Endothelial cell of umbilical vein (primary cell): ENCODE measurements at regions not wholly inside any gene's neighbourhood (a gene's known extent, or its start where the extent isn't known, plus 50 kb on each side); places are given as distances from the start of the nearest gene placed in this dataset.

Experiments
- BruUV-seq: library from RNA; stranded (reverse); fragments of 400-500 nt; replicated peaks from 2 replicates; lab custom pipeline; 2021; lab: Mats Ljungman, UMichigan
- CTCF ChIA-PET: fragments of 300-600, 350-600 bp; sonication (Branson Sonifier 250); formaldehyde crosslinking; loops from one replicate; lab custom pipeline; 2021; ENCODE audit warnings: antibody characterized with exemption, inconsistent platforms; lab: Charles Lee
- POLR2A ChIA-PET: fragments of 300-600, 350-600 bp; sonication (Branson Sonifier 250); formaldehyde crosslinking; loops from one replicate; lab custom pipeline; 2021; ENCODE audit warnings: antibody characterized with exemption, inconsistent platforms; lab: Charles Lee
- DNase-seq: peaks from one replicate; pipeline ENCODE4 v3.0.0-alpha.2; 2011; ENCODE audit warnings: low read depth, low spot score
- FAIRE-seq: peaks from 2 replicates; lab custom pipeline; 2011; peaks lifted over from hg19 to GRCh38; lab: Jason Lieb, UNC
- H2AFZ ChIP-seq: 2 replicates; pipeline ENCODE4 v1.6.0; 2012; ENCODE audit warnings: low read depth, low read length, control low read depth, inconsistent platforms
- H3K27ac ChIP-seq: 2 replicates; pipeline ENCODE4 v1.5.1; 2011; ENCODE audit warnings: low read depth, mild to moderate bottlenecking, control low read depth, low read length, moderate library complexity; ENCODE audit not compliant: insufficient read depth
- H3K27me3 ChIP-seq, 2 experiments: 2 replicates each; pipeline versions ENCODE4 v1.6.0 to v1.6.1; 2011; ENCODE audit warnings: low read length in 2 of 2, mixed read lengths in 1 of 2; ENCODE audit not compliant: control insufficient read depth in 2 of 2, insufficient read depth in 2 of 2
- H3K36me3 ChIP-seq, 2 experiments: 2 replicates in 1 of 2; 3 replicates in 1 of 2; pipeline ENCODE4 v1.5.1; 2011; ENCODE audit warnings: low read length in 2 of 2, mild to moderate bottlenecking in 1 of 2, moderate library complexity in 1 of 2; ENCODE audit not compliant: control insufficient read depth in 2 of 2, insufficient read depth in 2 of 2; ENCODE audit errors: extremely low read depth in 1 of 2
- H3K4me1 ChIP-seq: 3 replicates; pipeline ENCODE4 v1.5.1; 2011; ENCODE audit warnings: mild to moderate bottlenecking, low read length; ENCODE audit not compliant: control insufficient read depth, insufficient read depth; ENCODE audit errors: extremely low read depth
- H3K4me2 ChIP-seq: 2 replicates; pipeline ENCODE4 v1.6.1; 2011; ENCODE audit warnings: low read length, control low read depth, mixed read lengths; ENCODE audit not compliant: insufficient read depth
- H3K4me3 ChIP-seq, 3 experiments: fragments of 200-600 bp in 1 of 3; sonication (generic), shearing (Covaris generic) in 1 of 3; replicated peaks in 1 of 3; 2 replicates each; pipeline ENCODE4 v1.5.1; 2011 to 2016; ENCODE audit warnings: control low read depth in 3 of 3, low read length in 3 of 3, mild to moderate bottlenecking in 2 of 3, inconsistent platforms in 1 of 3, low read depth in 1 of 3, moderate library complexity in 1 of 3; ENCODE audit not compliant: insufficient read depth in 1 of 3
- H3K79me2 ChIP-seq: 2 replicates; pipeline ENCODE4 v1.6.0; 2012; ENCODE audit warnings: low read length, inconsistent platforms; ENCODE audit not compliant: control insufficient read depth, insufficient read depth
- H3K9ac ChIP-seq: replicated peaks from 2 replicates; pipeline ENCODE3; 2011; ENCODE audit warnings: low read length, control low read depth; ENCODE audit not compliant: insufficient read depth; ENCODE audit errors: extremely low read depth
- H3K9me1 ChIP-seq: replicated peaks from 3 replicates; pipeline ENCODE4 v1.6.0; 2011; ENCODE audit warnings: mild to moderate bottlenecking, low read length; ENCODE audit not compliant: control insufficient read depth, insufficient read depth; ENCODE audit errors: extremely low read depth
- H3K9me3 ChIP-seq: replicated peaks from 2 replicates; pipeline ENCODE4 v1.5.1; 2012; ENCODE audit warnings: low read length, inconsistent platforms; ENCODE audit not compliant: control insufficient read depth, insufficient read depth
- H4K20me1 ChIP-seq: replicated peaks from 2 replicates; pipeline ENCODE3; 2011; ENCODE audit warnings: mild to moderate bottlenecking, low read length; ENCODE audit not compliant: control insufficient read depth, insufficient read depth; ENCODE audit errors: extremely low read depth
- EZH2 ChIP-seq: IDR thresholded peaks from 2 replicates; pipeline ENCODE4 v1.6.1; 2012; ENCODE audit warnings: borderline replicate concordance, low read depth, mild to moderate bottlenecking, moderate library complexity, low read length, inconsistent platforms; ENCODE audit not compliant: severe bottlenecking
- FOS ChIP-seq: IDR thresholded peaks from 2 replicates; pipeline ENCODE4 v1.6.1; 2011; ENCODE audit warnings: mild to moderate bottlenecking, low read length, moderate library complexity, borderline replicate concordance; ENCODE audit not compliant: insufficient read depth
- GATA2 ChIP-seq: IDR thresholded peaks from 2 replicates; pipeline ENCODE4 v1.7.0; 2011; ENCODE audit warnings: low read depth, mild to moderate bottlenecking, moderate library complexity, mixed read lengths, low read length; ENCODE audit not compliant: insufficient read length, insufficient read depth
- JUN ChIP-seq: IDR thresholded peaks from 2 replicates; pipeline ENCODE4 v1.6.1; 2011; ENCODE audit warnings: borderline replicate concordance, low read depth; ENCODE audit not compliant: insufficient read length, insufficient read depth
- MYC ChIP-seq: IDR thresholded peaks from one replicate; pipeline ENCODE4 v1.6.1; 2011; ENCODE audit warnings: mild to moderate bottlenecking, low read depth, low read length
- POLR2A ChIP-seq: IDR thresholded peaks from 2 replicates; pipeline ENCODE4 v1.6.1; 2012; ENCODE audit warnings: low read depth, mild to moderate bottlenecking, control low read depth, low read length
- POLR2AphosphoS5 ChIP-seq: IDR thresholded peaks from 2 replicates; pipeline ENCODE4 v1.6.1; 2012; ENCODE audit warnings: low read depth, mild to moderate bottlenecking, control low read depth, low read length, moderate library complexity; ENCODE audit not compliant: insufficient read depth
- dilution Hi-C: fragments of 300-500 bp; cut with MboI; formaldehyde crosslinking; loops from one replicate; pipeline ENCODE4 v1.15.0; 2019; ENCODE audit warnings: low sequenced_read_pairs; ENCODE audit not compliant: extremely low pct_ligation_motif_present
- intact Hi-C: fragments of 100-400 bp; cut with micrococcal nuclease; formaldehyde crosslinking; loops from one replicate; pipeline ENCODE4 v1.10.0; 2022
- TF ChIP-seq, protein P1 (sequence below), 2 donors: IDR thresholded peaks; 1 replicate in 1 of 2; 2 replicates in 1 of 2; pipeline ENCODE4 v1.5.1; 2011; ENCODE audit warnings: low read length in 2 of 2, mild to moderate bottlenecking in 2 of 2, moderate library complexity in 2 of 2, control low read depth in 1 of 2, inconsistent platforms in 1 of 2, low read depth in 1 of 2; ENCODE audit not compliant: insufficient read depth in 1 of 2; ENCODE audit errors: extremely low read depth in 1 of 2
- TF ChIP-seq, protein P2 (sequence below): IDR thresholded peaks from 2 replicates; pipeline ENCODE4 v1.6.1; 2011; ENCODE audit not compliant: insufficient read depth, insufficient read length

- Histone ChIP-seq H2AFZ (no peak overlapping the region), H3K27me3 (no peaks in the 10 kb centered on the region), H3K9ac (no peak overlapping the region), H3K27ac (no peak overlapping the region), H3K9me3 (peaks cover 2% of the 10 kb centered on the region), H3K4me1 (no peaks in the 10 kb centered on the region), H4K20me1 (no peaks in the 10 kb centered on the region), H3K9me1 (no peaks in the 10 kb centered on the region), H3K36me3 (no peaks in the 10 kb centered on the region), H3K79me2 (no peaks in the 10 kb centered on the region), H3K4me3 (no peak overlapping the region), H3K4me2 (no peak overlapping the region)
- ChIA-PET CTCF (no interaction called here), POLR2A (no interaction called here)
- no TSS peak for BruUV-seq
- no peak for TF ChIP-seq FOS
- no peak for TF ChIP-seq POLR2AphosphoS5
- TF ChIP-seq, protein P1, sequence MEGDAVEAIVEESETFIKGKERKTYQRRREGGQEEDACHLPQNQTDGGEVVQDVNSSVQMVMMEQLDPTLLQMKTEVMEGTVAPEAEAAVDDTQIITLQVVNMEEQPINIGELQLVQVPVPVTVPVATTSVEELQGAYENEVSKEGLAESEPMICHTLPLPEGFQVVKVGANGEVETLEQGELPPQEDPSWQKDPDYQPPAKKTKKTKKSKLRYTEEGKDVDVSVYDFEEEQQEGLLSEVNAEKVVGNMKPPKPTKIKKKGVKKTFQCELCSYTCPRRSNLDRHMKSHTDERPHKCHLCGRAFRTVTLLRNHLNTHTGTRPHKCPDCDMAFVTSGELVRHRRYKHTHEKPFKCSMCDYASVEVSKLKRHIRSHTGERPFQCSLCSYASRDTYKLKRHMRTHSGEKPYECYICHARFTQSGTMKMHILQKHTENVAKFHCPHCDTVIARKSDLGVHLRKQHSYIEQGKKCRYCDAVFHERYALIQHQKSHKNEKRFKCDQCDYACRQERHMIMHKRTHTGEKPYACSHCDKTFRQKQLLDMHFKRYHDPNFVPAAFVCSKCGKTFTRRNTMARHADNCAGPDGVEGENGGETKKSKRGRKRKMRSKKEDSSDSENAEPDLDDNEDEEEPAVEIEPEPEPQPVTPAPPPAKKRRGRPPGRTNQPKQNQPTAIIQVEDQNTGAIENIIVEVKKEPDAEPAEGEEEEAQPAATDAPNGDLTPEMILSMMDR (IDR thresholded peaks at IDR 0.05; ENCODE audit: extremely low read depth in 1 of 2, insufficient read depth in 1 of 2, low read depth in 1 of 2, low read length in 2 of 2) = no peak
- no peak for TF ChIP-seq JUN
- TF ChIP-seq POLR2A = no peak
- TF ChIP-seq, protein P2, sequence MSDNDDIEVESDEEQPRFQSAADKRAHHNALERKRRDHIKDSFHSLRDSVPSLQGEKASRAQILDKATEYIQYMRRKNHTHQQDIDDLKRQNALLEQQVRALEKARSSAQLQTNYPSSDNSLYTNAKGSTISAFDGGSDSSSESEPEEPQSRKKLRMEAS = no peak
- TF ChIP-seq GATA2 = no peak
- no peak for TF ChIP-seq MYC
- no peak for TF ChIP-seq EZH2
- intact Hi-C loops = no loop called here
- DNase-seq (no peak), FAIRE-seq (no peak)
- dilution Hi-C loops = no loop called here
Measured at GRCh38 chr2:6652251-6652650, 213.5 kb downstream of the CMPK2 start.
